Nephron progenitor cell (in vitro differentiated cells): ENCODE measurements at regions not wholly inside any gene's neighbourhood (a gene's known extent, or its start where the extent isn't known, plus 50 kb on each side); places are given as distances from the start of the nearest gene placed in this dataset.

Source experiments
- DNase-seq: peaks from one replicate; pipeline ENCODE4 v3.0.0; 2021
- H3K27ac Mint-ChIP-seq: 2 replicates; pipeline ENCODE4 v1.8.0; 2021; ENCODE audit warnings: mild to moderate bottlenecking, moderate library complexity, mixed read lengths
- H3K27me3 Mint-ChIP-seq: 2 replicates; pipeline ENCODE4 v1.8.0; 2021; ENCODE audit warnings: mild to moderate bottlenecking, low read depth, mixed read lengths; ENCODE audit not compliant: poor library complexity
- H3K36me3 Mint-ChIP-seq: 2 replicates; pipeline ENCODE4 v1.8.0; 2021; ENCODE audit warnings: low read depth, mixed read lengths
- H3K4me1 Mint-ChIP-seq: 2 replicates; pipeline ENCODE4 v1.8.0; 2021; ENCODE audit warnings: mixed read lengths
- H3K4me3 Mint-ChIP-seq: 2 replicates; pipeline ENCODE4 v1.8.0; 2021; ENCODE audit warnings: mild to moderate bottlenecking, moderate library complexity, mixed read lengths
- H3K9me3 Mint-ChIP-seq: 2 replicates; pipeline ENCODE4 v1.8.0; 2021; ENCODE audit warnings: mild to moderate bottlenecking, moderate library complexity, mixed read lengths
- CTCF ChIP-seq: fragments of 200-600 bp; sonication (generic); IDR thresholded peaks from 2 replicates; pipeline ENCODE4 v1.5.0; 2021; ENCODE audit warnings: antibody characterized with exemption

GRCh38 chr21:16308269-16308668 is 578.5 kb downstream of the USP25 start:
- H3K9me3 Mint-ChIP-seq: no peaks in the 10 kb centered on the region
- DNase-seq: no peak
- no peak for TF ChIP-seq CTCF
- H3K36me3 Mint-ChIP-seq: no peaks in the 10 kb centered on the region
- no peaks in the 10 kb centered on the region for H3K27me3 Mint-ChIP-seq
- peaks cover 31% of the 10 kb centered on the region for H3K4me1 Mint-ChIP-seq
- H3K4me3 Mint-ChIP-seq: no peak overlapping the region
- peak overlapping the region; percentile 5 for H3K27ac Mint-ChIP-seq

- H3K4me1 Mint-ChIP-seq: peaks cover 31% of the 10 kb centered on the region
- H3K27ac Mint-ChIP-seq: no peak overlapping the region
- no peaks in the 10 kb centered on the region for H3K36me3 Mint-ChIP-seq
- H3K4me3 Mint-ChIP-seq: no peak overlapping the region
- H3K9me3 Mint-ChIP-seq: no peaks in the 10 kb centered on the region
- no peaks in the 10 kb centered on the region for H3K27me3 Mint-ChIP-seq
- no peak for DNase-seq
- no peak for TF ChIP-seq CTCF
Observed at GRCh38 chr21:16309250-16309971, 579.6 kb downstream of the USP25 start.

- peaks cover 33% of the 10 kb centered on the region for H3K4me1 Mint-ChIP-seq
- H3K9me3 Mint-ChIP-seq: no peaks in the 10 kb centered on the region
- H3K4me3 Mint-ChIP-seq: no peak overlapping the region
- H3K36me3 Mint-ChIP-seq: no peaks in the 10 kb centered on the region
- no peak for DNase-seq
- no peaks in the 10 kb centered on the region for H3K27me3 Mint-ChIP-seq
- TF ChIP-seq CTCF: no peak
- no peak overlapping the region for H3K27ac Mint-ChIP-seq
Observed at GRCh38 chr21:16310176-16310575, 580.4 kb downstream of the USP25 start.

- H3K4me1 Mint-ChIP-seq: peaks cover 27% of the 10 kb centered on the region
- no peaks in the 10 kb centered on the region for H3K27me3 Mint-ChIP-seq
- H3K9me3 Mint-ChIP-seq: no peaks in the 10 kb centered on the region
- no peak overlapping the region for H3K4me3 Mint-ChIP-seq
- DNase-seq: no peak
- no peaks in the 10 kb centered on the region for H3K36me3 Mint-ChIP-seq
- H3K27ac Mint-ChIP-seq: no peak overlapping the region
- no peak for TF ChIP-seq CTCF
Observed at GRCh38 chr21:16311229-16311628, 581.4 kb downstream of the USP25 start.

GRCh38 chr21:16312321-16312720 is 582.5 kb downstream of the USP25 start:
- Mint-ChIP-seq H3K27ac (no peak overlapping the region), H3K4me3 (no peak overlapping the region), H3K27me3 (no peaks in the 10 kb centered on the region), H3K9me3 (no peaks in the 10 kb centered on the region), H3K36me3 (no peaks in the 10 kb centered on the region), H3K4me1 (peaks cover 28% of the 10 kb centered on the region)
- no peak for DNase-seq
- TF ChIP-seq CTCF: no peak

- no peak for TF ChIP-seq CTCF
- no peaks in the 10 kb centered on the region for H3K9me3 Mint-ChIP-seq
- DNase-seq: no peak
- H3K27me3 Mint-ChIP-seq: no peaks in the 10 kb centered on the region
- peaks cover 29% of the 10 kb centered on the region for H3K4me1 Mint-ChIP-seq
- no peak overlapping the region for H3K27ac Mint-ChIP-seq
- no peaks in the 10 kb centered on the region for H3K36me3 Mint-ChIP-seq
- no peak overlapping the region for H3K4me3 Mint-ChIP-seq
Observed at GRCh38 chr21:16315223-16315622, 585.4 kb downstream of the USP25 start.
